ENCODE measurements at regions not wholly inside any gene's neighbourhood (a gene's known extent, or its start where the extent isn't known, plus 50 kb on each side); places are given as distances from the start of the nearest gene placed in this dataset.

GRCh38 chr5:104370523-104370922 lies 807.9 kb upstream of the NUDT12 start:
- intact Hi-C loops (cut with DNase I; ENCODE audit: low total_unique reads) = no loop called here
- 28 to 55% (median 38%) methylated on average over 1 of the region's 1 CpG for WGBS, 5 donors

DNA sequence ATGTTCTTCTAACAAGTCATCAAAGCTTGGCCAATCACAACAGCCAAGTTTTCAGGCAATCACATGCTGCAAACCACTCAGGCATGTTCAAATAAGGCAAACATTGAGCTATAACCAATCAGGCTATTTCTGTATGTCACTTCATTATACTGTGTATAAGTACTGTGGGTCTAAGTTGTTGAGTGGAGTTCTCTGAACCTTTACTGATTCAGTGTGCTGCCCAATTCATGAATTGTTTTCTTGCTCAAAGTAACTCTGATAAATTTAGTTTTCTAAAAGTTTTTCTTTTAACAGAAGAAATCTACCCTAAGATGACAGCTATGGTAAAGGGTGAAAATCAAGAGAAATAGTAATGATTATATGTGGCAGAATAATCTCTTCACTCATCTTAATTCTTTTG lies 805.4 kb upstream of the NUDT12 start:
- Histone ChIP-seq H3K9me3 (no peaks in the 10 kb centered on the region), H3K4me1 (no peaks in the 10 kb centered on the region), H3K27ac (no peak overlapping the region), H3K36me3 (no peaks in the 10 kb centered on the region), H3K4me3 (no peak overlapping the region), H3K27me3 (no peaks in the 10 kb centered on the region)
- DNase-seq = no peak
- intact Hi-C loops (cut with DNase I; ENCODE audit: low total_unique reads) = no loop called here
- TF ChIP-seq CTCF (IDR thresholded peaks at IDR 0.05) (no peak), POLR2A (IDR thresholded peaks at IDR 0.05) (no peak)

More at GRCh38 chr5:104370523-104370922, 807.9 kb upstream of the NUDT12 start:
- Histone ChIP-seq H3K4me3 (no peak overlapping the region), H3K27ac (no peak overlapping the region), H3K4me1 (no peaks in the 10 kb centered on the region), H3K36me3 (no peaks in the 10 kb centered on the region), H3K27me3 (no peaks in the 10 kb centered on the region), H3K9me3 (no peaks in the 10 kb centered on the region)
- DNase-seq = no peak
- TF ChIP-seq POLR2AphosphoS5 (IDR thresholded peaks at IDR 0.05) = no peak
- no peak for TF ChIP-seq CTCF (IDR thresholded peaks at IDR 0.05)
- TF ChIP-seq POLR2A (IDR thresholded peaks at IDR 0.05) = no peak
- TF ChIP-seq EP300 (IDR thresholded peaks at IDR 0.05) = no peak

DNA sequence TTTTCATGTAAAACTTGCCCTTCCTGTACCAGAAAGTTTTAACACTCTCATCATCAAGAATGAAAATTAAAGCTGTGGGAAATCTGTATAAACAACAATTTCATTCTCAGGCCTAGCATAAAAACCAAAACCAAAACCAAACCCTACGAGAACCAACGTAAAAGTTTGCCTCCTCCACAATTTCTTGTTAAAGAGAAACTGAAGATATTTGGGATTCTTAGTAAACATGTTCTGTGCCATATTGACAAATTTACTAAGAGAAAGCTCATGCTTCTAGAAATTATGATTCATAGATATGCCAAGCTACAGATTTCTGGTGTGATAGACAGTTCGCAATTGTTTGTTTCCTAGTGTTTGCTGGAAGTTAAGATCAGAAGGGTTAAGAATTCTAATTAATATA lies 801.0 kb upstream of the NUDT12 start:
- H3K36me3 ChIP-seq = no peaks in the 10 kb centered on the region

DNA sequence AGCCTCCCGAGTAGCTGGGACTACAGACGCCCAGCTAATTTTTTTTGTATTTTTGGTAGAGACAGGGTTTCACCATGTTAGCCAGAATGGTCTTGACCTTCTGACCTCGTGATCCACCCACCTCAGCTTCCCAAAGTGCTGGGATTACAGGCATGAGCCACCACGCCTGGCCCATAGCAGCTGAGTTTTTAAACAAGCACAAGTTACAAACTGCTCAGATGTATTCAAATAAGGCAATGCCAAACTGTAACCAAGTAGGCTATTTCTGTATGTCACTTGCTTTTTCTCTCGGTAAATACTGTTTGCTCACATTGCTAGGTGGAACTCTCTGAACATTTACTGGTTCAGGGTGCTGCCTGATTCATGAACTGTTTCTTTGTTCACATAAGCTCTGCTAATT lies 799.3 kb upstream of the NUDT12 start:
- H3K4me3 ChIP-seq = no peak overlapping the region
- WGBS, 5 donors = 48 to 75% (median 70%) methylated on average over 5 of the region's 5 CpGs
- H3K36me3 ChIP-seq = no peaks in the 10 kb centered on the region
- no peak for TF ChIP-seq POLR2AphosphoS5 (IDR thresholded peaks at IDR 0.05)
- no peak for TF ChIP-seq EP300 (IDR thresholded peaks at IDR 0.05)
- TF ChIP-seq CTCF (IDR thresholded peaks at IDR 0.05) = no peak
- TF ChIP-seq POLR2A (IDR thresholded peaks at IDR 0.05) = no peak
- no peak overlapping the region for H3K27ac ChIP-seq
- DNase-seq = no peak
- intact Hi-C loops (cut with DNase I; ENCODE audit: low total_unique reads) = no loop called here
- no peaks in the 10 kb centered on the region for H3K4me1 ChIP-seq
- no peaks in the 10 kb centered on the region for H3K27me3 ChIP-seq
- H3K9me3 ChIP-seq = no peaks in the 10 kb centered on the region

More for the DNA sequence above, 801.0 kb upstream of the NUDT12 start:
- no peak for TF ChIP-seq POLR2A (IDR thresholded peaks at IDR 0.05)
- no peak for TF ChIP-seq CTCF (IDR thresholded peaks at IDR 0.05)
- no peak for TF ChIP-seq POLR2AphosphoS5 (IDR thresholded peaks at IDR 0.05)
- TF ChIP-seq EP300 (IDR thresholded peaks at IDR 0.05) = no peak
- intact Hi-C loops (cut with DNase I; ENCODE audit: low total_unique reads) = no loop called here
- Histone ChIP-seq H3K4me3 (no peak overlapping the region), H3K9me3 (no peaks in the 10 kb centered on the region), H3K27ac (no peak overlapping the region), H3K4me1 (no peaks in the 10 kb centered on the region), H3K27me3 (no peaks in the 10 kb centered on the region)
- WGBS, 5 donors = 72 to 78% (median 78%) methylated on average over 3 of the region's 3 CpGs
- DNase-seq = no peak

DNA sequence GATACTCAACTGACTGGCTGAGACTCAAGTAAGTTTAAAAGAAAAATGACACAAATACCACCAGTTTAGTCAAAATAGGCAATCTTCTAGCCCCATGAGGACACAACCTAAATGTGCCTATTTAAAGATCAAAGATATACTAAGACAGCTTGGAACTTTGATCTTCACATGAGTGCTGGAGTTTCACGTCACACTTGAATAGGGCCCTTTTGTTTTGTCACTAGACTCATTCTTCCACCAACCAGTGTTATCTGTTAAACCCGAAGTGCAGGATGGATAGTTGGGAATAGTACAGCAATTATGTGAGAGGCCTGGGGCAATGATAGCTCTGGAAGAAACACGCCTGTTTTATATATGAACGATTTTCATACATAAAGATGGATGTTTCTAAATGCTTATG lies 792.8 kb upstream of the NUDT12 start:
- H3K9me3 ChIP-seq = no peaks in the 10 kb centered on the region
- intact Hi-C loops (cut with DNase I; ENCODE audit: low total_unique reads) = no loop called here

More for the DNA sequence above, 792.8 kb upstream of the NUDT12 start:
- no peak for DNase-seq
- Histone ChIP-seq H3K4me3 (no peak overlapping the region), H3K36me3 (no peaks in the 10 kb centered on the region), H3K4me1 (no peaks in the 10 kb centered on the region), H3K27ac (no peak overlapping the region), H3K27me3 (no peaks in the 10 kb centered on the region)
- TF ChIP-seq EP300 (IDR thresholded peaks at IDR 0.05) (no peak), CTCF (IDR thresholded peaks at IDR 0.05) (no peak), POLR2A (IDR thresholded peaks at IDR 0.05) (no peak)
- WGBS, 5 donors = 46 to 66% (median 55%) methylated on average over 4 of the region's 4 CpGs

Data from stomach (tissue), 8 donors.